Upper lobe of left lung (tissue), 6 donors: ENCODE measurements at regions not wholly inside any gene's neighbourhood (a gene's known extent, or its start where the extent isn't known, plus 50 kb on each side); places are given as distances from the start of the nearest gene placed in this dataset.
A peak's percentile ranks its signal among the peaks of the same experiment; 100 is the strongest.
"Not testable (repeated sequence)": the region's sequence is repeated elsewhere in the genome, so short reads cannot be mapped to it uniquely, and the experiment has no call there.

Experiments used
- ATAC-seq, 2 donors: fragments of 200-7000 bp; cut with Tn5 transposase; one replicate each; pipeline ENCODE4 v1.9.1; 2022; ENCODE audit warnings: mild to moderate bottlenecking in 2 of 2, moderate library complexity in 2 of 2; ENCODE audit not compliant: low FRiP score in 2 of 2
- DNase-seq, 2 donors: peaks; one replicate each; pipeline ENCODE4 v3.0.0-alpha.2; 2019 to 2020
- H3K27ac ChIP-seq, 4 donors: fragments of 200-600 bp; sonication (generic); one replicate each; pipeline ENCODE4 v1.5.1; 2016 to 2019
- H3K27me3 ChIP-seq, 4 donors: fragments of 200-600 bp; sonication (generic); one replicate each; pipeline ENCODE4 v1.5.1; 2017 to 2019
- H3K36me3 ChIP-seq, 4 donors: fragments of 200-600 bp; sonication (generic); one replicate each; pipeline ENCODE4 v1.5.1; 2016 to 2019
- H3K4me1 ChIP-seq, 4 donors: fragments of 200-600 bp; sonication (generic); one replicate each; pipeline ENCODE4 v1.5.1; 2018 to 2019
- H3K4me3 ChIP-seq, 4 donors: fragments of 200-600 bp; sonication (generic); one replicate each; pipeline ENCODE4 v1.5.1; 2017 to 2019; ENCODE audit warnings: mild to moderate bottlenecking in 2 of 4, moderate library complexity in 1 of 4
- H3K9me3 ChIP-seq, 4 donors: fragments of 200-600 bp; sonication (generic); one replicate each; pipeline ENCODE4 v1.5.1; 2018 to 2019
- CTCF ChIP-seq, 6 experiments: fragments of 450-650 bp in 4 of 6; fragments of 200-600 bp in 2 of 6; sonication (generic) in 2 of 6; IDR thresholded peaks; one replicate each; pipeline ENCODE4 v1.5.1; 2016 to 2019; ENCODE audit warnings: antibody characterized with exemption in 6 of 6
- EP300 ChIP-seq, 4 donors: sonication (generic); formaldehyde crosslinking; IDR thresholded peaks; one replicate each; pipeline ENCODE4 v1.5.1; 2017; ENCODE audit warnings: antibody characterized with exemption in 4 of 4, control low read depth in 2 of 4
- POLR2A ChIP-seq, 4 donors: fragments of 450-650 bp; IDR thresholded peaks; one replicate each; pipeline ENCODE4 v1.5.1; 2016 to 2017; ENCODE audit warnings: antibody characterized with exemption in 4 of 4, mild to moderate bottlenecking in 2 of 4
- POLR2AphosphoS5 ChIP-seq, 2 donors: sonication (generic); formaldehyde crosslinking; IDR thresholded peaks; one replicate each; pipeline ENCODE4 v1.5.1; 2017; ENCODE audit warnings: antibody characterized with exemption in 2 of 2
- WGBS, 2 donors: methylation state at CpG; one replicate each; pipeline ENCODE4 v1.1.5; 2017 to 2018; 5-methylcytosine and 5-hydroxymethylcytosine counted together
- donor health status: DM: no; HTN: no; CAD: no; lungs with moderate emphysema.
- donor health status: DM: no; HTN: yes; CAD: no; lungs with severe emphysema.

- peaks cover 5 to 19% (median 10%) of the 10 kb centered on the region in 4 donors for H3K4me1 ChIP-seq
- TF ChIP-seq POLR2A (IDR thresholded peaks at IDR 0.05) = no peak
- peak in 1 of 2 donors; percentile 52 for TF ChIP-seq POLR2AphosphoS5 (IDR thresholded peaks at IDR 0.05)
- 43 to 49% methylated on average over 18 to 30 of the region's 30 CpGs for WGBS, 2 donors
- peak overlapping the region; percentile 55 to 79 (median 68) for H3K27ac ChIP-seq
- no peaks in the 10 kb centered on the region for H3K9me3 ChIP-seq
- no peaks in the 10 kb centered on the region for H3K27me3 ChIP-seq
- ATAC-seq (peak; percentile 79 to 95), DNase-seq (peak; percentile 62 to 90)
- H3K4me3 ChIP-seq = peak overlapping the region in 1 of 4 donors; percentile 27
- no peaks in the 10 kb centered on the region for H3K36me3 ChIP-seq
Observed at GRCh38 chr14:99035712-99036610, 236.0 kb downstream of the BCL11B start.

- no peaks in the 10 kb centered on the region for H3K36me3 ChIP-seq
- H3K27me3 ChIP-seq = no peaks in the 10 kb centered on the region
- TF ChIP-seq POLR2AphosphoS5 (IDR thresholded peaks at IDR 0.05) = no peak
- no peak for TF ChIP-seq EP300 (IDR thresholded peaks at IDR 0.05)
- TF ChIP-seq CTCF (IDR thresholded peaks at IDR 0.05) = no peak
- TF ChIP-seq POLR2A (IDR thresholded peaks at IDR 0.05) = no peak
- no peaks in the 10 kb centered on the region for H3K9me3 ChIP-seq
- H3K4me1 ChIP-seq = peaks cover 5 to 19% (median 10%) of the 10 kb centered on the region in 4 donors
- peak in 1 of 2 donors; percentile 26 for ATAC-seq
- WGBS, 2 donors = 64 to 80% methylated on average over 25 of the region's 25 CpGs
- DNase-seq = peak in 1 of 2 donors; percentile 61
- peak overlapping the region in 1 of 4 donors; percentile 27 for H3K4me3 ChIP-seq
- H3K27ac ChIP-seq = peak overlapping the region; percentile 55 to 79 (median 68)
Observed at GRCh38 chr14:99036611-99037293, 235.2 kb downstream of the BCL11B start.

- DNase-seq, H3K27me3 ChIP-seq, H3K36me3 ChIP-seq, H3K4me3 ChIP-seq, H3K9me3 ChIP-seq, ATAC-seq: not testable (repeated sequence)
- WGBS, 2 donors = 58 to 79% methylated on average over 1 of the region's 1 CpG
- Histone ChIP-seq H3K27ac (peak overlapping the region in 3 of 4 donors; percentile 55 to 71 (median 64)), H3K4me1 (peaks cover 5 to 19% (median 10%) of the 10 kb centered on the region in 4 donors)
Observed at GRCh38 chr14:99037326-99037725, 234.7 kb downstream of the BCL11B start.

- peak overlapping the region in 2 of 4 donors; percentile 28 to 34 for H3K27ac ChIP-seq
- H3K9me3 ChIP-seq = no peaks in the 10 kb centered on the region
- H3K4me3 ChIP-seq = no peak overlapping the region
- H3K27me3 ChIP-seq = no peaks in the 10 kb centered on the region
- peaks cover 5 to 19% (median 10%) of the 10 kb centered on the region in 4 donors for H3K4me1 ChIP-seq
- DNase-seq = no peak
- H3K36me3 ChIP-seq = no peaks in the 10 kb centered on the region
- TF ChIP-seq POLR2A (IDR thresholded peaks at IDR 0.05) (no peak), EP300 (IDR thresholded peaks at IDR 0.05) (no peak), POLR2AphosphoS5 (IDR thresholded peaks at IDR 0.05) (no peak), CTCF (IDR thresholded peaks at IDR 0.05) (no peak)
- WGBS, 2 donors = 48 to 58% methylated on average over 4 to 10 of the region's 10 CpGs
- no peak for ATAC-seq
Observed at GRCh38 chr14:99037777-99038430, 234.1 kb downstream of the BCL11B start.

GRCh38 chr14:99038431-99038820 is 233.6 kb downstream of the BCL11B start:
- no peaks in the 10 kb centered on the region for H3K36me3 ChIP-seq
- no peaks in the 10 kb centered on the region for H3K27me3 ChIP-seq
- ATAC-seq (no peak), DNase-seq (no peak)
- peaks cover 5 to 19% (median 10%) of the 10 kb centered on the region in 4 donors for H3K4me1 ChIP-seq
- WGBS, 2 donors = 66% methylated on average over 4 of the region's 4 CpGs; no CpG with 5 or more reads in 1 of the 2 donors
- H3K9me3 ChIP-seq = no peaks in the 10 kb centered on the region
- TF ChIP-seq CTCF (IDR thresholded peaks at IDR 0.05) = no peak
- no peak for TF ChIP-seq POLR2A (IDR thresholded peaks at IDR 0.05)
- no peak for TF ChIP-seq POLR2AphosphoS5 (IDR thresholded peaks at IDR 0.05)
- TF ChIP-seq EP300 (IDR thresholded peaks at IDR 0.05) = no peak
- no peak overlapping the region for H3K4me3 ChIP-seq
- H3K27ac ChIP-seq = peak overlapping the region in 2 of 4 donors; percentile 28 to 34
